Upper lobe of left lung (tissue), 6 donors: ENCODE measurements at regions not wholly inside any gene's neighbourhood (a gene's known extent, or its start where the extent isn't known, plus 50 kb on each side); places are given as distances from the start of the nearest gene placed in this dataset.

Experiments used
- ATAC-seq, 2 donors: fragments of 200-7000 bp; cut with Tn5 transposase; one replicate each; pipeline ENCODE4 v1.9.1; 2022; ENCODE audit warnings: mild to moderate bottlenecking in 2 of 2, moderate library complexity in 2 of 2; ENCODE audit not compliant: low FRiP score in 2 of 2
- DNase-seq, 2 donors: peaks; one replicate each; pipeline ENCODE4 v3.0.0-alpha.2; 2019 to 2020
- H3K27ac ChIP-seq, 4 donors: fragments of 200-600 bp; sonication (generic); one replicate each; pipeline ENCODE4 v1.5.1; 2016 to 2019
- H3K27me3 ChIP-seq, 4 donors: fragments of 200-600 bp; sonication (generic); one replicate each; pipeline ENCODE4 v1.5.1; 2017 to 2019
- H3K36me3 ChIP-seq, 4 donors: fragments of 200-600 bp; sonication (generic); one replicate each; pipeline ENCODE4 v1.5.1; 2016 to 2019
- H3K4me1 ChIP-seq, 4 donors: fragments of 200-600 bp; sonication (generic); one replicate each; pipeline ENCODE4 v1.5.1; 2018 to 2019
- H3K4me3 ChIP-seq, 4 donors: fragments of 200-600 bp; sonication (generic); one replicate each; pipeline ENCODE4 v1.5.1; 2017 to 2019; ENCODE audit warnings: mild to moderate bottlenecking in 2 of 4, moderate library complexity in 1 of 4
- H3K9me3 ChIP-seq, 4 donors: fragments of 200-600 bp; sonication (generic); one replicate each; pipeline ENCODE4 v1.5.1; 2018 to 2019
- CTCF ChIP-seq, 6 experiments: fragments of 450-650 bp in 4 of 6; fragments of 200-600 bp in 2 of 6; sonication (generic) in 2 of 6; IDR thresholded peaks; one replicate each; pipeline ENCODE4 v1.5.1; 2016 to 2019; ENCODE audit warnings: antibody characterized with exemption in 6 of 6
- EP300 ChIP-seq, 4 donors: sonication (generic); formaldehyde crosslinking; IDR thresholded peaks; one replicate each; pipeline ENCODE4 v1.5.1; 2017; ENCODE audit warnings: antibody characterized with exemption in 4 of 4, control low read depth in 2 of 4
- POLR2A ChIP-seq, 4 donors: fragments of 450-650 bp; IDR thresholded peaks; one replicate each; pipeline ENCODE4 v1.5.1; 2016 to 2017; ENCODE audit warnings: antibody characterized with exemption in 4 of 4, mild to moderate bottlenecking in 2 of 4
- POLR2AphosphoS5 ChIP-seq, 2 donors: sonication (generic); formaldehyde crosslinking; IDR thresholded peaks; one replicate each; pipeline ENCODE4 v1.5.1; 2017; ENCODE audit warnings: antibody characterized with exemption in 2 of 2
- WGBS, 2 donors: methylation state at CpG; one replicate each; pipeline ENCODE4 v1.1.5; 2017 to 2018; 5-methylcytosine and 5-hydroxymethylcytosine counted together
- donor health status: DM: no; HTN: no; CAD: no; lungs with moderate emphysema.
- donor health status: DM: no; HTN: yes; CAD: no; lungs with severe emphysema.

- Histone ChIP-seq H3K36me3 (no peaks in the 10 kb centered on the region), H3K9me3 (no peaks in the 10 kb centered on the region), H3K27ac (no peak overlapping the region), H3K27me3 (no peaks in the 10 kb centered on the region), H3K4me3 (no peak overlapping the region), H3K4me1 (no peaks in the 10 kb centered on the region)
- no peak for ATAC-seq
- no peak for TF ChIP-seq POLR2AphosphoS5 (IDR thresholded peaks at IDR 0.05)
- no peak for TF ChIP-seq EP300 (IDR thresholded peaks at IDR 0.05)
- TF ChIP-seq POLR2A (IDR thresholded peaks at IDR 0.05): no peak
- TF ChIP-seq CTCF (IDR thresholded peaks at IDR 0.05): no peak
- 78 to 90% methylated on average over 1 to 7 of the region's 7 CpGs for WGBS, 2 donors
- DNase-seq: no peak
These were observed 1469.7 kb downstream of the BRD1 start for GRCh38 chr22:48357961-48358360.

GRCh38 chr22:48357196-48357595 lies 1470.5 kb downstream of the BRD1 start:
- no peak for TF ChIP-seq POLR2A (IDR thresholded peaks at IDR 0.05)
- no peak for TF ChIP-seq POLR2AphosphoS5 (IDR thresholded peaks at IDR 0.05)
- TF ChIP-seq CTCF (IDR thresholded peaks at IDR 0.05): no peak
- no peak for TF ChIP-seq EP300 (IDR thresholded peaks at IDR 0.05)

GRCh38 chr22:48356731-48357130 lies 1470.9 kb downstream of the BRD1 start:
- WGBS, 2 donors: 84 to 89% methylated on average over 5 of the region's 5 CpGs
- no peaks in the 10 kb centered on the region for H3K27me3 ChIP-seq
- no peak for ATAC-seq

More at GRCh38 chr22:48357196-48357595, 1470.5 kb downstream of the BRD1 start:
- DNase-seq: no peak
- Histone ChIP-seq H3K27ac (no peak overlapping the region), H3K27me3 (no peaks in the 10 kb centered on the region), H3K36me3 (no peaks in the 10 kb centered on the region), H3K4me1 (no peaks in the 10 kb centered on the region), H3K9me3 (no peaks in the 10 kb centered on the region), H3K4me3 (no peak overlapping the region)
- ATAC-seq: no peak
- 60 to 63% methylated on average over 12 to 13 of the region's 13 CpGs for WGBS, 2 donors

GRCh38 chr22:48354096-48354495 lies 1473.6 kb downstream of the BRD1 start:
- WGBS, 2 donors: 75 to 76% methylated on average over 5 of the region's 5 CpGs
- no peaks in the 10 kb centered on the region for H3K9me3 ChIP-seq
- TF ChIP-seq POLR2AphosphoS5 (IDR thresholded peaks at IDR 0.05) (no peak), POLR2A (IDR thresholded peaks at IDR 0.05) (no peak), EP300 (IDR thresholded peaks at IDR 0.05) (no peak), CTCF (IDR thresholded peaks at IDR 0.05) (no peak)
- no peak overlapping the region for H3K4me3 ChIP-seq
- no peaks in the 10 kb centered on the region for H3K4me1 ChIP-seq
- no peak overlapping the region for H3K27ac ChIP-seq
- ATAC-seq (no peak), DNase-seq (no peak)
- H3K27me3 ChIP-seq: no peaks in the 10 kb centered on the region
- no peaks in the 10 kb centered on the region for H3K36me3 ChIP-seq

More at GRCh38 chr22:48356731-48357130, 1470.9 kb downstream of the BRD1 start:
- Histone ChIP-seq H3K9me3 (no peaks in the 10 kb centered on the region), H3K4me3 (no peak overlapping the region), H3K4me1 (no peaks in the 10 kb centered on the region), H3K27ac (no peak overlapping the region), H3K36me3 (no peaks in the 10 kb centered on the region)
- DNase-seq: no peak
- no peak for TF ChIP-seq CTCF (IDR thresholded peaks at IDR 0.05)
- no peak for TF ChIP-seq POLR2A (IDR thresholded peaks at IDR 0.05)
- TF ChIP-seq EP300 (IDR thresholded peaks at IDR 0.05): no peak
- TF ChIP-seq POLR2AphosphoS5 (IDR thresholded peaks at IDR 0.05): no peak

- H3K27me3 ChIP-seq: no peaks in the 10 kb centered on the region
- H3K9me3 ChIP-seq: no peaks in the 10 kb centered on the region
- 71 to 80% methylated on average over 13 to 14 of the region's 14 CpGs for WGBS, 2 donors
- H3K36me3 ChIP-seq: no peaks in the 10 kb centered on the region
- TF ChIP-seq EP300 (IDR thresholded peaks at IDR 0.05): no peak
- H3K4me3 ChIP-seq: no peak overlapping the region
- no peak for DNase-seq
- no peak overlapping the region for H3K27ac ChIP-seq
- ATAC-seq: no peak
- no peaks in the 10 kb centered on the region for H3K4me1 ChIP-seq
These were observed 1474.3 kb downstream of the BRD1 start for GRCh38 chr22:48353116-48353947.
